ENCODE measurements at regions not wholly inside any gene's neighbourhood (a gene's known extent, or its start where the extent isn't known, plus 50 kb on each side); places are given as distances from the start of the nearest gene placed in this dataset.

DNA sequence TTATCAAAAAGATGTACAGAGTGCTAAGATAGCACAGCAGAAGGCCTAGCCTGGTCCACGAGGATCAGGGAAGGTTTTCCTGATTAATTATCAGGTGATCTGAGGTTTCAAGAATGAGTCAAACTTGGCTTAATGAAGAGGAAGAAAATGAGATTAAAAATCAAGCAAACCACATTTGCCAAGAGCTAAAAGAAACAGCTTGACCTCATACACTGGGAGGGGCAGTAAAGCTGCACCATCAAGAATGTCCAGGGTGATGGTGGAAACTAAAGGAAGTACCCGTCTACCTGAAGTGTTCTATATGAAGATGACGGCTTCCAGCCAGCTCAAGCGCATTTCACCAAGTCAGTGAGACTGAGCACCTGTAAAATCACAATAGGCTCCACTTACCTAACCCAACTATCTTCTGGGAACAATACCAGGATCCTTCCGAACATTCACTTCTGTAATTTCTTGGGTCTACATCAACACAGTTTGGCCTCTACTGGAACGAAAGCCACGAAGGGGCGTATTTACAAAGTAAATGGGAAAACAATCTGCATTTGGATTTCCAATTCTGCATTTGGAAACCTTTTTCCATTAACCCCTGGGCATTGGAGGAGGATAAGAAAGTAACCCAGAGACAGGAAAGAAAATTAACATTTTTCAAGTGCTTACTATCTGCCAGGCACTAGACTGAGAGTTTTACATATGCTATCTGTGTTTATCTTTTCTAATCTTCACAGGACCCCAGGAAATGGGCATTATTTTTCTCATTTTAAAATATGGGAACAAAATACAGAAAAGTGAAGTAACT lies 114.0 kb upstream of the DCLK2 start:
- H3K4me1 ChIP-seq (ENCODE audit: control insufficient read depth in 1 of 2, insufficient read depth in 2 of 2, low read length in 2 of 2): no peaks in the 10 kb centered on the region
- H3K9me3 ChIP-seq (ENCODE audit: control insufficient read depth in 1 of 2, low read length in 2 of 2): no peaks in the 10 kb centered on the region
- H3K27me3 ChIP-seq (ENCODE audit: low read depth, low read length): no peaks in the 10 kb centered on the region
- H3K36me3 ChIP-seq (ENCODE audit: control insufficient read depth in 1 of 2, insufficient read depth in 2 of 2, low read length in 2 of 2): no peaks in the 10 kb centered on the region
- no peak overlapping the region for H3K27ac ChIP-seq (ENCODE audit: low read length)
- no peak overlapping the region for H3K4me3 ChIP-seq (ENCODE audit: low read depth in 1 of 2, low read length in 2 of 2)

DNA sequence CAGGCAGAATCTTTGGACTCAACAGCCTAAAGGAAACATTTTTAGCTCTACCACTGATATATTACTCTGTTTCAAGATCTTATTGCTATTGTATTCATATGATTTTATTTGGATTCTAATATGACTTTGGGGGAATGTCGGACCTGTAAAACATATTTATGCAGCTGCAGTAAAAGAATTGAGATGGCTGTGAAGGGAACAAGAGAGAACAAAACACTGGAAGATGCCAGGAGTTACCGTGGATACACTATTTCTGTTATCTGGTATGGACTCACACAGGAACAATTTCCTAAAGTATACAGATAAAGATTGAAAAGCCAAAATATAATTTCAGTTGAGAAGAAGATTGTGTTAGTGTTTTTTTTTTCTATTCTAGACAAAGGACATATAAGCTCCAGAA lies 113.0 kb upstream of the DCLK2 start:
- H3K4me1 ChIP-seq (ENCODE audit: control insufficient read depth in 1 of 2, insufficient read depth in 2 of 2, low read length in 2 of 2): no peaks in the 10 kb centered on the region
- no peaks in the 10 kb centered on the region for H3K9me3 ChIP-seq (ENCODE audit: control insufficient read depth in 1 of 2, low read length in 2 of 2)
- H3K4me3 ChIP-seq (ENCODE audit: low read depth in 1 of 2, low read length in 2 of 2): no peak overlapping the region
- H3K36me3 ChIP-seq (ENCODE audit: control insufficient read depth in 1 of 2, insufficient read depth in 2 of 2, low read length in 2 of 2): no peaks in the 10 kb centered on the region
- H3K27me3 ChIP-seq (ENCODE audit: low read depth, low read length): no peaks in the 10 kb centered on the region
- H3K27ac ChIP-seq (ENCODE audit: low read length): no peak overlapping the region

DNA sequence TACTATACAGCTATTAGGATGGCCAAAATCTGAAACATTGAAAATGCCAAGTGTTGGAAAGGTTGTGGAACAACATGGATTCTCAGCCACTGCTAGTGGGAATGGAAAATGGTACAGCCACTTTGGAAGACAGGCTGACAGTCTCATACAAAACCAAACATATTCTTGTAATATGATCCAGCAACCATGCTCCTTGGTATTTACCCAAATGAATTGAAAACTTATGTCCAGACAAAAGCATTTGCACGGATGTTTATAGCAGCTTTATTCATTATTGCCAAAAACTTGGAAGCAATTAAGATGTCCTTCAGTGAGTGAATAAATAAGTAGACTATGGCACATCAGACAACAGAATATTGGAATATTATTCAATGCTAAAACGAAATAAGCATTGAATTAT lies 105.8 kb upstream of the DCLK2 start:
- H3K36me3 ChIP-seq (ENCODE audit: control insufficient read depth in 1 of 2, insufficient read depth in 2 of 2, low read length in 2 of 2): no peaks in the 10 kb centered on the region
- H3K27ac ChIP-seq (ENCODE audit: low read length): no peak overlapping the region
- H3K9me3 ChIP-seq (ENCODE audit: control insufficient read depth in 1 of 2, low read length in 2 of 2): no peaks in the 10 kb centered on the region
- no peak overlapping the region for H3K4me3 ChIP-seq (ENCODE audit: low read depth in 1 of 2, low read length in 2 of 2)
- no peaks in the 10 kb centered on the region for H3K4me1 ChIP-seq (ENCODE audit: control insufficient read depth in 1 of 2, insufficient read depth in 2 of 2, low read length in 2 of 2)
- H3K27me3 ChIP-seq (ENCODE audit: low read depth, low read length): no peaks in the 10 kb centered on the region

DNA sequence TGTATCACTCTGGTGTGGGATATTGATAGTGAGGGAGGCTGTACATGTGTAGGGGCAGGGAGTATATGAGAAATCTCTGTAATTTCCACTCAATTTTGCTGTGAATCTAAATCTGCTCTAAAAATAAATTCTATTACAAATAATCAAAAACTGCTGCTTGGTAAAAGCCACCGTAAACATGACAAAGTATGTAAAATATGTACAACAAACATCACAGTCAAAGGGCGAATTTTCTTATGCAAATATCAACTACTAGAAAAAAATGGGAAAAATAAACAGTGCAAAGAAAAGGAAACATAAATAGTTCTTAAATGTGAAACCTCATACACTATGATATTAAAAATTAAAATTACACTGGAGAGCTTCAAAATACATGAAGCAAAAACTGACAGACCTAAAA lies 105.1 kb upstream of the DCLK2 start:
- Histone ChIP-seq H3K4me1 (ENCODE audit: control insufficient read depth in 1 of 2, insufficient read depth in 2 of 2, low read length in 2 of 2) (no peaks in the 10 kb centered on the region), H3K27ac (ENCODE audit: low read length) (no peak overlapping the region), H3K4me3 (ENCODE audit: low read depth in 1 of 2, low read length in 2 of 2) (no peak overlapping the region), H3K27me3 (ENCODE audit: low read depth, low read length) (no peaks in the 10 kb centered on the region), H3K36me3 (ENCODE audit: control insufficient read depth in 1 of 2, insufficient read depth in 2 of 2, low read length in 2 of 2) (no peaks in the 10 kb centered on the region), H3K9me3 (ENCODE audit: control insufficient read depth in 1 of 2, low read length in 2 of 2) (no peaks in the 10 kb centered on the region)

DNA sequence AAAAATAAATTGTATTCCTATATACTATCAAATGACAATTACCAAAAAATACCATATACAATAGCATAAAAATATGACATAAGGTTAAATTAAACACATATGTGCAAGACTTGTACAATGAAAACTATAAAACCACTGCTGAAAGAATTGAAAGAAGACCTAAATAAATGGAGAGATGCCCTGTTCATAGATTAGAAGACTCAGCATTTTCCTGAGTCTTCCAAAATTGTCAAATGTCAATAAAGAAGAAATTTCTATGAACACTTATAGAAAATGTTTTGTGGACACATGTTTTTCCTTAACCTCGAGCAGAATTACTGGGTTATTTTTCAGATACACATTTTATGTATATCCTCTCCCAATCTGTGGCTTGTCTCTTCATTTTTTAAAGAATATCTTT lies 103.1 kb upstream of the DCLK2 start:
- H3K36me3 ChIP-seq (ENCODE audit: control insufficient read depth in 1 of 2, insufficient read depth in 2 of 2, low read length in 2 of 2): no peaks in the 10 kb centered on the region
- H3K9me3 ChIP-seq (ENCODE audit: control insufficient read depth in 1 of 2, low read length in 2 of 2): no peaks in the 10 kb centered on the region
- H3K27ac ChIP-seq (ENCODE audit: low read length): no peak overlapping the region
- no peak overlapping the region for H3K4me3 ChIP-seq (ENCODE audit: low read depth in 1 of 2, low read length in 2 of 2)
- H3K27me3 ChIP-seq (ENCODE audit: low read depth, low read length): no peaks in the 10 kb centered on the region
- H3K4me1 ChIP-seq (ENCODE audit: control insufficient read depth in 1 of 2, insufficient read depth in 2 of 2, low read length in 2 of 2): no peaks in the 10 kb centered on the region

DNA sequence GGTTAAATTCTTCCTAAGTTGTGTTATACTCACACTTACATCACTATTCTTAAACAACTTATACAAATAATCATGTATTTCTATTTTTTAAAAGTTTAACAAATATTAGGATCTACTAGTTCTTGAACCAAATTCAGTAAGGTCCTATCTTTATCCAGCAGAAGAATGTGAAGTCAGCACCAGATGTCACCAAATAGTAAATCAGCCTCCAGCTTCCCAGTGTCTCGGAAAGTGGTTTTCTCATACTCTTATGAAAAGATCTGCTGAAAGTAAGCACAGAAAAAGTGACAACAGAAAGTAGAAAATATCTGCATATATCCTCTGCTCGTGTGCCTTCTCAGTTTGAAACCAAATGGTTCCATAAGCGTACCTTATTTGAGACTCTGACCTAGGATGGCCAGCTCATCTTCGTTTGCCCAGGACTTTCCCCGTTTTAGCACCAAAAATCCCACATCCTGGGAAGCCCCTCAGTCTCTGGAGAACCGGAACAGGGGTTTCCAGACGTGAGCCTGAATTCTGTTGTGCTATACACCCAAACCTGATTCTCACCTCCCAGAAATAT lies 98.0 kb upstream of the DCLK2 start:
- Histone ChIP-seq H3K9me3 (ENCODE audit: control insufficient read depth in 1 of 2, low read length in 2 of 2) (no peaks in the 10 kb centered on the region), H3K4me1 (ENCODE audit: control insufficient read depth in 1 of 2, insufficient read depth in 2 of 2, low read length in 2 of 2) (no peaks in the 10 kb centered on the region), H3K27ac (ENCODE audit: low read length) (no peak overlapping the region), H3K36me3 (ENCODE audit: control insufficient read depth in 1 of 2, insufficient read depth in 2 of 2, low read length in 2 of 2) (no peaks in the 10 kb centered on the region), H3K27me3 (ENCODE audit: low read depth, low read length) (no peaks in the 10 kb centered on the region), H3K4me3 (ENCODE audit: low read depth in 1 of 2, low read length in 2 of 2) (no peak overlapping the region)

DNA sequence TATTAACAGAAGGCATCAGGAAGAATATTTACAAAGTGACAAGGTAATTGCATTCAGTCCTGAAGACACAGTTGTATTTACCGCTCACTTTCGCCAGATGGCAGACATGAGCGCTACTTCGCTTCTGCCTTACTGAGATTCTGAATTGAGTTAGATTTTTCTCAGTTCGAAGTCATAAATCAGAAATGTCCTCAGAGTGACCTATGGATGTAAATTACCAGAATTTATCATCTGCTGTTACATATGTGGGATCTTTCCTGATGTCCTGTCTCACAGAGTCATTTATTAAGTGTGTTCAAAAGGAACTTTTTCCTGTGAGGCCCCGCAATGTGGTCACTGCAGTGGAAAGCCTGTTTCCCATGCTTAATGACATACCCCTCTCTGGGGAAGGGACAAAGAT lies 97.3 kb upstream of the DCLK2 start:
- H3K36me3 ChIP-seq (ENCODE audit: control insufficient read depth in 1 of 2, insufficient read depth in 2 of 2, low read length in 2 of 2): no peaks in the 10 kb centered on the region
- H3K27me3 ChIP-seq (ENCODE audit: low read depth, low read length): no peaks in the 10 kb centered on the region
- H3K4me1 ChIP-seq (ENCODE audit: control insufficient read depth in 1 of 2, insufficient read depth in 2 of 2, low read length in 2 of 2): no peaks in the 10 kb centered on the region
- H3K9me3 ChIP-seq (ENCODE audit: control insufficient read depth in 1 of 2, low read length in 2 of 2): no peaks in the 10 kb centered on the region
- H3K27ac ChIP-seq (ENCODE audit: low read length): no peak overlapping the region
- no peak overlapping the region for H3K4me3 ChIP-seq (ENCODE audit: low read depth in 1 of 2, low read length in 2 of 2)

DNA sequence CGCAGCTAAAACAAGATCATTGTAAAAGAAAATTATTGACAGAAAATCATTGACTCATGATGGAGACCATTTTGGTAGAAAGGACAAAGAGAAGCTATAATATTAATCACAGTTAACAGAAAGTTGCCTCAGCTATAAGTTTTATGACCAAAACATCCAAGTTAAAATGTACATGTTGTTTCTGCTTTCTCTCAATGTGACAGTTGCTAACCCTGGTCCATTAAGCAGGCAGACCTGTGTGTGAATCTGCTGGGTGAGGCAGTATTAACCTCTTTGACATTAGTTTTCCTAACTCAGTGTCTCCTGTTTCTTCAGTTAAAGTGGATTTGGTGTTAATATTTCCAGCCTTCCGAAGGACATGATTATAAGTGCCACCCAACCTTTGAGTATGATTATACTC lies 94.8 kb upstream of the DCLK2 start:
- H3K36me3 ChIP-seq (ENCODE audit: control insufficient read depth in 1 of 2, insufficient read depth in 2 of 2, low read length in 2 of 2): no peaks in the 10 kb centered on the region
- H3K4me3 ChIP-seq (ENCODE audit: low read depth in 1 of 2, low read length in 2 of 2): no peak overlapping the region
- no peaks in the 10 kb centered on the region for H3K27me3 ChIP-seq (ENCODE audit: low read depth, low read length)
- H3K9me3 ChIP-seq (ENCODE audit: control insufficient read depth in 1 of 2, low read length in 2 of 2): no peaks in the 10 kb centered on the region
- H3K27ac ChIP-seq (ENCODE audit: low read length): no peak overlapping the region
- no peaks in the 10 kb centered on the region for H3K4me1 ChIP-seq (ENCODE audit: control insufficient read depth in 1 of 2, insufficient read depth in 2 of 2, low read length in 2 of 2)

DNA sequence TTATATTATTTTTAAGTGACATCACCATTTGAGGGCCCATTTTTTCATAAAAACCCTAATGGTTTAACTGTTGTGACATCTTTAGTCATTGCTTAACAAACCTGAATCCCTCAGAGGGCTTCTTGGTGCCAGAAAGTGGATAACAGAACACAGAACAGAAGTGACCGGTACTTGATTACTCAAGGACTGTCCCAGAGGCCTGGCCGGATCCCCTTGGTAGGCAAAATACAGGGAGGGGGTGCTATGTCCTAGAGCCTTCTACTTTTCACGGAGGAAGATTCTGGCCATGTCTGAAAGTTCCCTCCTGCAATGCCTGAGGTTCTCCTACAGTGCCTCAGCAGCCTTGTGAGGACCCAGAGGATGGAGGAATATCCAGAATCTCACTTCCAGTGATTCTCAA lies 94.3 kb upstream of the DCLK2 start:
- no peak overlapping the region for H3K27ac ChIP-seq (ENCODE audit: low read length)
- no peak overlapping the region for H3K4me3 ChIP-seq (ENCODE audit: low read depth in 1 of 2, low read length in 2 of 2)
- no peaks in the 10 kb centered on the region for H3K27me3 ChIP-seq (ENCODE audit: low read depth, low read length)
- H3K36me3 ChIP-seq (ENCODE audit: control insufficient read depth in 1 of 2, insufficient read depth in 2 of 2, low read length in 2 of 2): no peaks in the 10 kb centered on the region
- no peaks in the 10 kb centered on the region for H3K4me1 ChIP-seq (ENCODE audit: control insufficient read depth in 1 of 2, insufficient read depth in 2 of 2, low read length in 2 of 2)
- no peaks in the 10 kb centered on the region for H3K9me3 ChIP-seq (ENCODE audit: control insufficient read depth in 1 of 2, low read length in 2 of 2)

DNA sequence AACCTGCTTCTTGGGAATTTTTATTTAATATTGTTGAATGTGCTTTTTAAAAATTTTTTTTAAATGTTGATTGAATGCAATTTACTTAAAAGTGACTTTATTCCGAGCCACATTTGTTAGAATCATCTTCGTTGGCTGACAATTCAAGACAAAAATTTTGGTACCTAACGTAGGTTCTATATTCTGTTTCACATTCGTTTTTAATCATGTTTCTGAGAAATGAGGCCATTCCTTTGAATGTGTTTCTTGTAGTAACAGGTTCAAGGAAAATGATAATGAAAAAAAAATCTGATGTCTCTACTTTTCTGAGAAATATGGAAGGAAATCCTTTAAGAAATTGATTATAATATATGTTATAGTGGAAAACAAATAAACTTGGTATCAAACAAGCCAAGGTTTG lies 92.3 kb upstream of the DCLK2 start:
- H3K4me3 ChIP-seq (ENCODE audit: low read depth in 1 of 2, low read length in 2 of 2): no peak overlapping the region
- no peaks in the 10 kb centered on the region for H3K36me3 ChIP-seq (ENCODE audit: control insufficient read depth in 1 of 2, insufficient read depth in 2 of 2, low read length in 2 of 2)
- no peaks in the 10 kb centered on the region for H3K9me3 ChIP-seq (ENCODE audit: control insufficient read depth in 1 of 2, low read length in 2 of 2)
- no peaks in the 10 kb centered on the region for H3K27me3 ChIP-seq (ENCODE audit: low read depth, low read length)
- H3K27ac ChIP-seq (ENCODE audit: low read length): no peak overlapping the region
- H3K4me1 ChIP-seq (ENCODE audit: control insufficient read depth in 1 of 2, insufficient read depth in 2 of 2, low read length in 2 of 2): no peaks in the 10 kb centered on the region

DNA sequence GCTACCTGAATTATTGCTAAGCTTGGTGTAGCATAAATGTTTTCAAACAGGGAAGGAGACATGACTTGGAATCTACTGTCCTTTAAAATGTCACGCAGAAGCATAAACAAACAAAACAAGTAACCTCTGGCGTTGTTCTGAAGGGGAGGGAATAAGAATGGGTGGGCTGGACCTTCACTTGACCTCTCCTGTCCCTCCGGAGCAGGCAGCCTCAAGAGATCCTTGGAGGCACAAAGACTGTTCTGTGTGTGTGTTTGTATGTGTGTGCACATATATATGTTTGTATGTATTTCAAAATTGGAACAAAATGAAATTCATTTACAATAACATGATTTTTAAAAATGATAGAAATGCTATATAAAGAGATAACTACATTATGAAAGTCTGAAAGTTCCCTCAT lies 91.3 kb upstream of the DCLK2 start:
- Histone ChIP-seq H3K4me3 (ENCODE audit: low read depth in 1 of 2, low read length in 2 of 2) (no peak overlapping the region), H3K27ac (ENCODE audit: low read length) (no peak overlapping the region), H3K36me3 (ENCODE audit: control insufficient read depth in 1 of 2, insufficient read depth in 2 of 2, low read length in 2 of 2) (no peaks in the 10 kb centered on the region), H3K27me3 (ENCODE audit: low read depth, low read length) (no peaks in the 10 kb centered on the region), H3K4me1 (ENCODE audit: control insufficient read depth in 1 of 2, insufficient read depth in 2 of 2, low read length in 2 of 2) (no peaks in the 10 kb centered on the region), H3K9me3 (ENCODE audit: control insufficient read depth in 1 of 2, low read length in 2 of 2) (no peaks in the 10 kb centered on the region)
